ENCODE measurements at regions not wholly inside any gene's neighbourhood (a gene's known extent, or its start where the extent isn't known, plus 50 kb on each side); places are given as distances from the start of the nearest gene placed in this dataset.
A peak's percentile ranks its signal among the peaks of the same experiment; 100 is the strongest.

DNA sequence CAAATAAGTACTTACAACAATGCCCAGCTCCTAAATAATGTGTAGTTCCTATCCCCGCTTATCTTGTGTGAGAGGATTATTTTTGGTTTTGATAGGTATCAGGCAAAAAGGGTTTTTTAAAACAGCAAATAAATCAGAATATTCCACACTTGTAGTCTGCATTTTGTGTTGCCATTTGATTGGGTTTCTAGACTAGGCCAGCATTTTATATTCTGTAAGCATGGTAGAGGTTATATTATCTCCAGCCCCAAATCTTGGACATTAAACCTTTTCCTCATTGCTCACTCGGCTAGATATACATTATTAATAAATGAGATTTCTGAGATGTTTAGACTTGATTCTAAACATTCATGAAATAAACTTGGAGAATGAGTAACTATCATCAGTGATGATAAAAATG is 165.7 kb upstream of the C1orf21 start:
- no peak for DNase-seq

DNA sequence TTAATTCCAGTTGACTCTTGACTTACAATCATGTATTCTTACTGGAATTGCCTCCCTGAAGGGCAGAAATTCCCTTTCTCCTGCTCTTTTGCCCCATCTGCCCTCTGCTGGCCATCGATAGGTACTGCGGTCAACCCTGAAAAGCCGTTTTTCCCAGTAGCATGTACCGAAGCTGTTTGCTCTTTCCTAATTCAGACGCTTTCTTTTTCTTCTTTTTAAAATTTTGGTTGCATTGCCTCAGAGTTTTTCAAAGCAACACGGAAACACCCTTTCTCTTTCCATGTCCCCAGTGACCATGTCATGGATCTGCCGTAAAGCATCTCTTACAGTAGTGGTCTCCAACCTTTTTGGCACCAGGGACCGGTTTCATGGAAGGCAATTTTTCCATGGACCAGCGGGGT is 164.2 kb upstream of the C1orf21 start:
- peak; percentile 58 for DNase-seq

DNA sequence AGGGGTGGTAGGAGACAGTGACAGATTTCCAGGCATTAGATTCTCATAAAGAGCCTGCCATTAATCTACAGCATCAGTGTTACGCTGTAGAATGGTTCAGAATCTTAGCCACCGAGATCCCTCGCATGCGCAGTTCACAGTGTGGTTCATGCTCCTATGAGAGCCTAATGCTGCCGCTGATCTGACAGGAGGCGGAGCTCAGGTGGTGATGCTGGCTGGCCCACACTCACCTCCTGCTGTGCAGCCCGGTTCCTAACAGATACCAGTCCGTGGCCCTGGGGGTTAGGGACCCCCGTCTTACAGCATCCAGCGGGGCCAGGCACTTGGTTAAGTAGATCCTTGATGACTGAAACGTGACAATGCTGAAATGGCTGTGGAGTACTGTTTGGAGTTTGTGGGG is 163.6 kb upstream of the C1orf21 start:
- DNase-seq = no peak

DNA sequence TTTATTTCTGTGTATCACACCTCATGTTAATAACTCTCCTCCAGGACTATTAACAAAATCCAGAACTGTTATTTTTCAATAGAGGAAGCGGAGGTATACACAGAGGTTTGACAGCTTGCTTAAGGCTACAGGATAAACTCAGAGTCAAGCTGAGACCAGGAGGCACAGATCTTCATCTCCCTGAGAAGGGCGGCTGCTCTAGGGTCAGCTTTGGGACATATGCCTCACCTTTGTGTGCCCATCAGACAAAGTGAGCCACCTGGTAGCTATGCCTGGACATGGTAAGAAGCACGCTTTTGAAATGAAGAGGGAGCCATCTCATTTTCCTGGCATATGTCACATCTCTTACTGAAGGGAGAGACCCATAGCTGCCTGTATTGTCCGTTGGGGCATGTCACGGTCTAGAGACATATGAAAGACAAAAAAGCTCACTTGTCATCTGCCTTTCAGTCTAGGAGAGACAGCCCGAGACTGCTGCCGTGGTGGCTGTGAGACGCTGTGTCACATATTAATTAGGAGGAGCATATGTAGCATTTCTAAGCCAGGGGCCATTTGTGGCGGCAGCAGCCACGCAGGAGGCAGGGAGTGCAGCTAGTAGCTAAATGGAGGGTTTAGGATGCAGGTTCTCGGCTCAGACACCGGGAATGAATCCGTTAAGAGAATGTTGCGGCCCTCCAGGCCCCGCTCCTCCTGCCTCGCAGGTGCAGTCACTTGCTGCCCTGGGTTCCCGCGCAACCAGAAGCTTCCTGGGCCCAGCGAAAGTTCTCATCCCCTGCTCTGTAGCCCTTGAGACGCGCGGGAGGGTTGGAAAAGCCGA is 161.3 kb upstream of the C1orf21 start:
- DNase-seq = no peak

DNA sequence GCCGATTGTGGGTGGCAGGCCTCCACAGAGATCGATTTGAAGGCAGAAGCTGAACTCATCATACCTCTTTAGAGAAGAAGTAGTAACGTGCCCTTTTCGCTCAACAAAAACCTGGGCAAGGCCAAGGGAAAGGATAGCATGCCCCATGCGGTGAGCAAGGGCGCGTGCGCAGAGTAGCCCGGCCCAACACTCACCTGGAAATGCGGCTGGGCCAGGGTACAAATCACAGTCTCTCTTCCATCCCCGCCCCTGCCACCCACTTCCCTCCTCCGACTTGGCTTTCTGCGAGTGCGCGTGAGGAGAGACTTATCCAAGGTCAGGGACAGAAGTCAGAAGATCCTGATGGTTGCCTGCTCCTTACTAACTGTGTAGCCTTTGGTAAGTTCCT is 160.7 kb upstream of the C1orf21 start:
- no peak for DNase-seq

DNA sequence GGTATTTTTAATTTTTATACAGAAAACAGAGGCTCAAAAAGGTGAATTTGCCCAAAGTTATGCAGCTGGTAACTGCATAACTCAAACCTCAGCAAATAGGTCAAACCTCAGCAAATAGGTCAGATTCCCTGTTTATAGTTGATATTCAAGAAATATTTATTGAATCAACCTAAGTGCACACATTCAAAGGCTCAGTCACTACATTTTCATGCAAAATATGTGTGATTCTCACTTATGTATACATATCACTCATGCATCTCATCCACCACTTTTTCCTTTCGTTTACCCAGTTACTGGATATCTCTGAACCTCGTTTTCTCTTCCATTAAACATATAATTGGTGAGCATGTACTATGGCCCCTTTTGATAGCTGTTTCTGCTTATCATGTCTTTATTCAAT is 158.3 kb upstream of the C1orf21 start:
- no peak for DNase-seq

DNA sequence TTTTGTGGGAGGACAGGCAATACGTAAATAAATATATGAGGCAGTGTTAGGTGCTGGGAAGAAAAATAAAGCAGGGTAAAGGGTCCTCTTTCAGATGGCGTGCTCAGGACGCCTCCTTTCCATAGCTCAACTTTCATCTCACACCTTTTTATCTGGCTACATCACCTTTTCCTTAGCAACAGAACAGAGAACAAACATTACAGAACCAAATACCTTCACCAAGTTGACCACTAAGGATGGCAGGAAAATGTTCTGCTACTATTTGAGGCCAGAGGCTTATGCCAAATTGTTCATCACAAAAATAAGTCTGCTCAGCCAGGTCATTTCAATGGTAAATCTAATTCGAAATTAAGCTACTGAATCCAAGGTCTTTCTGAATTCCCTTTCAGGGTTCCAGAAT is 149.2 kb upstream of the C1orf21 start:
- no peak for DNase-seq

DNA sequence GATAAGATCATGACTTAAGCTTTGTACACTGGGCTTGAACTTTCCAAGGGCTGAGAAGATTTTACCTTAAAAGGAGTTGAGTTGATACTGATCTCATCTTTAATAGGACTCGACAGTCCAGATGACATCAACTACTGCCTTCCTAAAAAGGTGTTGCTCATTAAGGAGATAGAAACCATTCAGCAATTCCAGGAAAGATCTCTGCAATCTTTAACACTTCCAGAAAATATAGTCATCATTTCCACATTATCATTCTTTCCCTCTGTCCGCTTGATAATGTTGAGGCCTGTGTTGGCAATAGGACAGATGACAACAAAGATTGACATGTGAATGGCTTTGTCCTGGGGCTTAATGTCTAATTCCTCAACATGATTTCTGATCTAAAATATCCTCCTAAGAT is 145.4 kb upstream of the C1orf21 start:
- DNase-seq = no peak

DNA sequence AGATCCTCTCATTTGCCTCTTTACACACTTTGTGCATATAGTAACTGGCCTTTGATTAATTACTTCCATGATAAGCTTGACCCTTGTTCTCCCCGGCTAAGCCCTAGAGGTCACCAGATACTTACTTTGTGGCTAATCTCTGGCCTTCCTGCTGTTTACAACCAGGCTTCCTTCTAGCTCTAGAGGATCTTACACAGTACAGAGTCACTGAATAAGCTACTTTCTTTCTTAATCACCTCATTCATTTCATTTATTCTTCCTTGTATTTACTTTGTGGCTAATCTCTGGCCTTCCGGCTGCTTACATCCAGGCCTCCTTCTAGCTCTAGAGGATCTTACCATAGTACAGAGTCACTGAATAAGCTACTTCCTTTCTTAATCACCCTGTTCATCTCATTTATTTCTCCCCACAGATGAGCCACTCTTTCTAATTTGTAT is 144.3 kb upstream of the C1orf21 start:
- DNase-seq = peak; percentile 19

DNA sequence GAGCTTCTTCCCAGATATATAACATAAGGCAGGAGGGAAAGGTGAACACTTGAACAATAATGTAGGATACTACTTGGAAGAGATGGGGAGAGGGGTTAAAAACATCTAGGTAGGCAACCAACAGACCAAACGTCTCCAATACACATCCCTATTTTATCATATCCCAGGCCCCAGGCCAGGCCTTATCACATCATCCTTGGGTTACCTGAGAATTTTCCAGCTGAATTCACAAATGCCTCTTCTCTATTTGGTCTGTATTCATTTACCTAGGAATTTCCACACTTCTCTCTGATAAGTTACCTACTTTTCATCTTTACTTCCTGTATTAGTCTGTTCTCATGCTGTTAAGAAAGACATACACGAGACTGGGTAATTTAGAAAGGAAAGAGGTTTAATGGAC is 141.9 kb upstream of the C1orf21 start:
- DNase-seq = no peak

DNA sequence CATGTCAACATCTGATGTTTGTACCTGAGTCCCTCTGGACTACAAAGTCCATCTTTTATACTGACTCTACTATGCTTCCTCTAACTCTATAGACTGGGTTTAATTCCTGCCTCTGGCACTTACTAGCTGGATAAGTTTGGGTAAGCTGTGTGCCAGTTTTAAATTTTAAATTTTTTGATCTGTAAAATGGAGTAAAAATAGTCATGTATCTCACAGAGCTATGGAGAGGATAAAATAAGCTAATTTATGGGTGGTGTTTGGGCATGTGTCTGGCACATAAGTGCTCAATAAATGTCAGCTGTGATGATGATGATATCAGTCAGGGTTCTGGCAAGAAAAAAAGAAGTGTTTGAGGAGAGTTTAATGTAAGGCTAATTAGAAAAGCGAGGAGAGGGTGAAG is 139.2 kb upstream of the C1orf21 start:
- no peak for DNase-seq

DNA sequence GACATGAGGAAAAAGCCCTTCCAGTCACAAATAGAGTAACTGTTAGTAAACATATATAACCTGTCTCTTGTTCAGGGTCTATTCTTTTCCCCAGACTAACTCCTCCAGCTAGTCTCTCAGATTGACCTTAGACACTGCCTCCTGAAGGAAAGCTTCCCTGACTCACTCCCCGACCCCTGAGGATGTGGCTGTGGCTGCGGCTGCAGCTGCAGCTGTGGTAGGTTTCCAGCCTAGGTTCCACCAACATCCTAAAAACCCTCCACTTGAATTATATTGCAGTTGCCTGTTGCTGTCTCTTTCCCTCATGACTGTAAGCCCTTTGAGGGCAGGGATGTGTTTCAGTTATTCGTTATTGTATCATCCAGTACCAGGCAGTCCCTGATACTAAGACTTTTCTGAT is 132.9 kb upstream of the C1orf21 start:
- DNase-seq = no peak

DNA sequence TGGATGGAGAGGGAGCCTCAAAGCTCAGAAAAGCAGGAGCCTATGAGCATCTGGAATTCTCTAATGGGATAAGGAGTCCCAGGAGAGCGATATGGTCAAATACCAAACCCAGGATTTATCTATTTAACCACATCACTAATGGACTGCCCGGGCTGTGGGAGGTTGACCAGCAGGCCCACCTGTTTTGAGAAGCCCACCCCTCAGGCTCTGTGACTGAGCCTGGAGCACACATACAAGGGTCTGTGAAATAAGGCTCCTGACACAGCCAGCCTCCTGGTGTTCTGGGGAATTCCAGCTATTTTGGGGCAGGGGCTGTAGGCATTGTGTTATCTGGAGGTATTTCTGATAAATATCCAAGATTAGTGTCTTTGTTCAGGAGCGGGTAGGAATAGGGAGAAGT is 132.0 kb upstream of the C1orf21 start:
- no peak for DNase-seq

DNA sequence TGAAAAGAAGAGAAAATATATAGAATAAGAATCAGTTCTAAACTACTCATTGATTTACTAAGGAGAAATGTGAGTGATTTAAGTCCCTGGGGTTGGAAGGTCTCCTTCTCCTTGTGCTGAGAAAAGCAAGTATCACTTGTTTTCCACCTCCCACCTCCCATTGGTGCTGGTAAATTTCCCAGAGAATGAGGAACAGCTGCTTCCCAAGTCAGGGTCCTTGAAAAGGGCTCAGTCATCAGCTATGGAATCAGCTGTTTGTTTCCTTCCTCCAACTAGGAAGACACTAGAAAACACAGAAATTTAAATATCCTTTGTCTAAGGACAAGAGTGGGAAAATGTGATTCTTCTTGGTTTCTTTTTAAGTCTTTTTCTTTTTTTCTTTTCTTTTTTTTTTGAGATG is 131.3 kb upstream of the C1orf21 start:
- DNase-seq = no peak

DNA sequence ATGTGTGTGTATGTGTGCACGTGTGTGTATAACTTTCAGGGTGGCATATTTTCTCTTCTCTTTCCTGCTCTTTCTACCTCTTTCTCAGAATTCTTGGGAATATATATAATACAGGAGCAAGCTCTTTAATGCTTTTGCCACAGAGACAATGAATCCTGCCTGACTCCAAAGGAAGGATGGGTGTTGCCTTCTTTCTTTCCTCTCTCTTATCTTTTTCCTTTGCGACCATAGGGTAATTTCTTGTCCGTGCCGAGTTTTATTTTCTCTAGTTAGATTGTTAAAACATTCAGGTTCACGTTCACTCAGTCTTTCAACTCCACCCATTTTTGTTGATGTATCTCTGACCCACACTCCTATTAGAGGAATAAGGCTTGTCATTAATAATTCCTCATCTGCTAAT is 129.0 kb upstream of the C1orf21 start:
- no peak for DNase-seq

DNA sequence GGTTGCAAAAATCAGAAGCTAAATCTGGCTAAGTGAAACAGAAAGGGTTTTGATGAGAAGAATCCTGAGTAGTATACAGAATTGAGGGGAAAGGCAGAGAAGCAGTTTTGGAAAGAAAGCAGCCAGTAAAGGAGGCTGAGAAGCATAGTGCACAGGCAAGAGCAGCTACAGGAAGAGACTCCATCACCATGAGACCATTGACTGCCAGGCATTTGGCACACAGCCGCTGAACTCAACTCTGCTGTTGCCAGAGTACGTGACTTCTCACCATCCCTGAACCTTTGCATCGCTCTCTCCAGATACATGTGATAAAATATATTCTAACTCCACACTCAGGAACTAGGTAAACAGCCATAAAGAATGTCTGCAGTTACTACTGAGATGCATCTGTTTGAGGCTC is 128.3 kb upstream of the C1orf21 start:
- DNase-seq = no peak

DNA sequence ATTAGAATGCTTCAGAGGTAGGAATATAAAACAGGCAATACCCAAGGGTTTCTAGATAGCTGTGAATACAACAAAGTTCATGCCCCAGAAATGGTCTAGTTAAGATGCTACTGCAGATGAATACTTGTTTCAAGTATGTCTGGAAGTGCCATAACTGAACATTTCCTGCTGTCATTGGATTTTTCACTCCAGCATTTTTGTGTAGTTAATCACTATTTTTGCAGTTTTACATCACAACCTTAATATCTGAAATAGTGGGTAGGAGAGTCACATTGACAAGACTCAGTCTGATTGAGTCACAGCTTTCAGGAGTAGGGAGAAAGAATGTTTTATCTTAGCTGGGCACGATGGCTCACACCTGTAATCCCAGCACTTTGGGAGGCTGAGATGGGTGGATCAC is 126.4 kb upstream of the C1orf21 start:
- no peak for DNase-seq

DNA sequence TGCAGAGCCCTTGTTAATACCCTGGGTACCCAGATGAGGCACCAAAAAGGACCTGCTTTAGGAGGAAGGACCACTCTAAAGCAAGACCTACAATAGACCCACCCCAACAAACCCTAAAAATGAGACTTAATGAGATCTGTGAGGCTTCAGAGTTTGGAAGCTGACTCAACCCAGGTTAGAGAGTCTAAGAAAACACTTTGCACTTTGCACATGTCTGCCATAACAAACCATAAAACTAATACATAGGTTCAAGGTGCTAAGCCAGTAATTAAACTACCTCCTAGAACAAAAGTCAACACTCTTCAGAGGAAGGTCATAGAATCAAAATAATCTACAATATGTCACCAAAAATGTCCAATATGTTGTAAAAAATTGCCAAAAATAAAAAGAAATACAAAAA is 124.7 kb upstream of the C1orf21 start:
- DNase-seq = no peak

DNA sequence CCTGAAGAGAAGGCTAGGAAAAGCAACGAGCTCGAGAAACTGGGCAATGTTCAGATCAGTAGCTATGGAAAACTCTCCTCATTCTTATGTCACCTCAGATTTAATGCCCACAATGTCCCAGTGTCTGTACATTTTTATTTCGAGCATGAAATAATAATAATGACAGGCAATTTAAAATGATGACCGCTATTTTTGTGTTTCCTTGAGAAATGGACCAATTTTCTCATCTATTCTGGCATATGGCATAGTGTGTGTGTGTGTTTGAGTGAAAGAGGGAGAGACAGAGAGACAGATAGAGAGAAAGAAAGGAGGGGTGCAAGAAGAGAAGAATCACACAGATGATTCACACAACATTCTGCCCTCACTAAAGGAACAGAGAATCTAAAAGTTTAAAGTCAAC is 119.1 kb upstream of the C1orf21 start:
- DNase-seq = no peak

DNA sequence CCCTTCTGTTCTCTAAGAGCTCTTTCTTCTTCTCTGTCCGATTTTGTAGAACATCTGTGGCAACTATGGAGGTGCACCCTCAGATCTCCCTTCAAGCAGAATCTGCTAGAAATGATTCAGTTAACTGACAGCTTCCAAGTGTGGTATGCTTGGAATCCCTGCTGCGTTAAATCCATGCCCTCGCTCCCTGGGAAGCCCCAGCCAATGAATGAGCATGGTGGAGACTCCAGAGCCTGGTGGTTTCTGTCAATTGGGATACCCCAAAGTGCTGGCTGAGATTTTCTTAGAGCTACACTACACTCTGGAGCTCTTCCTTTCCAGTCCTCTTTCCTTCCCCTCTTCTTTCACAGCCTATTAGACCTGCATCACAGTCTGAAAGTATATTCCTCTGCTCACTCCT is 116.3 kb upstream of the C1orf21 start:
- no peak for DNase-seq

DNA sequence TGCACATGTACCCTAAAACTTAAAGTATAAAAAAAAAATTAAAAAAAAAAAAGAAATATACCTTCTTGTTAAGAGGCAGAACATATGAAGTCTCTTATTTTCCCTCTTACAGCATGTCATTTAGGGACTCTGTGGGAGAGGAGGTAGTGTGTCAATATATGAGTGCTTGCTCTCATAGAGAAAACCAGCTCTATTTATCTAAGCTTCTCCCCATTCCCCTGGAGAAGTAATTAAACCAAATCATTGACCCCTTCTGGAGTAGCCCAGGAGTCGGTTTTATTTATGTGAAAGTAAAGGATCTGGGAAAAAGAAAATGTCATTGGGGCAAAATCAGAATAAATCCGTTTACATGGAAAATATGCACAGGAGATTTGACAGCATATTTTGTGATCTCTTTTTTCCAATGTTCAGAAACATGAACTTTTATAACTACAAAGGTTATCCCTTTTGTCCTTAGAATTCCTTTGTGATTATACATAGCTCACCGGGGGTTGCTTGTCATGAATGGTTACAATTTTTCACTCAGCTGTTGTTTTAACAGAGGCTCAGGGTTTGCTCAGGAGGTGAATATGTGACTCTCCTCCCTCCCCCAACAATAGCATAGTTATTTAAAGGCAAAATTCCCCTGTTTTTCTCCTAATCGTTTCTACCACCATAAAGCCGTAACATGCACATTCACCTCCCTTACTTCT is 114.5 kb upstream of the C1orf21 start:
- no peak for DNase-seq

DNA sequence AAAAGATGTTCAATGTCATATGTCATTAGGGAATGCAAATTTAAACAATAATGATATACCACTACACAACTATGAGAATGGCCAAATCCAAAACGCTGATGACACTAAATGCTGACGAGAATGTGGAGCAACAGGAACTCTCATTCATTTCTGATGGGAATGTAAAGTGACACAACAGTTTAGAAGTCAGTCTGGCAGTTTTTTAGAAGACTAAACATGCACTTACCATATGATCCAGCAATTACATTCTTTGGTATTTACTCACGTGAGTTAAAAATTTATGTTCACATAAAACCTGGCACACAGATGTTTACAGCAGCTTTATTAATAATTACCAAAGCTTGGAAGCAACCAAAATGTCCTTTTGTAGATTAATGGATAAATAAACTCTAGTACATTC is 110.4 kb upstream of the C1orf21 start:
- DNase-seq = no peak

DNA sequence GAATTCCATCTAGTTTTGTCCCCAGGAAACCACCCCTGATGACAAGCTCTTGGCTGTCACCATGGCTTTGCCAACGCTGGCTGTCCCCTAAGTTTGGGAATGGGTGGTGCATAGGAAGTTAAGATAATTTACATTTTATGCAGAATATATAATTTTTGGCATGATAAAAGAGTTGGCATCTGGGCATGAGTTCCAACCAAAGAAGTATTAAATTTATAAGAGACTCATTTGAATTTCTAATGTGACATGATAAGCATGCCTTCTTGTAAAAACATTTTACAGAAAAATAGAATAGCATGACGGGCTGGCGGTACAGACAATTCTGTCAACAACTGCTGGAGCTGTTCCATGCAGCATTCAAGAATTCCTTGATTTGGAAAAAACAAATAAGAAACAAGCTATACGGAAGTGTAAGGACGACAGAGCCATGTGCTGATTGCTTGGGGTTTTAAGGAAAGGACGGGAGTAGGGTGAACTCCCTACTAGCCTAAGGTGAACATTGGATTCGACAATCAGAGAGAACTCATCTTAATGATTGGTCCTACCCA is 106.8 kb upstream of the C1orf21 start:
- DNase-seq = no peak

DNA sequence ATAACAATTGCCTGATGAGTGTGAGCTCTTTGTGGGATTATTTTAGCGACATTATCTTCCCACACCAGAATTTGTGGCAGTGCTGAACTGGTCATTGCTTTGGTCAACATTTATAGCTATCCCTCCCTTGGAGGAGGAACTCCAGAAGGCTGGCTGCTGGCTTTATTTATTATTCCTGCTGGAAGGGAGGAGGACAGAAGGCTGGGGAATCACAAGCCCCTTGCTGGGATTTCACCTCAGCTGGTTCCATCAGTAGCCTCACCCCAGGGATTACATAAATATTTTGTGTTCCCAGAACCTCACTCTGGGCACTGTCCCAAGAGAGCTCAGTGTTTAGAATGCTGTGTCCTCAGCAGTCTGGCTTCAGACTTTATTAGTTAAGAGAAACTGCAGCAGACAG is 102.8 kb upstream of the C1orf21 start:
- no peak for DNase-seq

DNA sequence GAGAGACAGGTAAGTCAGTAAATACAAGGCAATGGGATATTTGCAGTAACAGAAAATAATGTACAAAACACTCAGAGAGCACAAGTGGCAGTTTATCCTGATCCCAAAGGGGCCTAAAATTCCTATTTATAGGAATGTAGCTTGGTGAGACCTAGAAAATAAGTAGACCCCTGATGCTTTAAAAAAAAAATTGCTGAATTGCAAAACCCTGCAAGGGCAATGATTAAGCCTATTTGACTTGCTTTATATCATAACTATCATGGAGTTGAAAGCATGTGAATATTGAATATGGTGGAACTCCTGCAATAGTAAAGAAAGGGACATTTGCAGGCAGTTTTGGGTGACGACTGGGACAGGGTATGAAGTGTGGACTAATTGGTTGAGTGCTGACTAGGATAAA is 101.9 kb upstream of the C1orf21 start:
- no peak for DNase-seq
